NOMO-1 treated with dmso at 0.1 percent for 144 hours (cell line): ENCODE measurements at regions not wholly inside any gene's neighbourhood (a gene's known extent, or its start where the extent isn't known, plus 50 kb on each side); places are given as distances from the start of the nearest gene placed in this dataset.
"Not testable (repeated sequence)": the region's sequence is repeated elsewhere in the genome, so short reads cannot be mapped to it uniquely, and the experiment has no call there.

ENCODE experiments used
- DNase-seq: peaks from one replicate; lab custom pipeline; 2025; ENCODE audit not compliant: unreplicated experiment; lab: John Stamatoyannopoulos, UW

GRCh38 chr13:34721631-34722595 lies 220.2 kb upstream of the NBEA start:
- DNase-seq: no peak

GRCh38 chr13:34722922-34723321 lies 219.1 kb upstream of the NBEA start:
- no peak for DNase-seq

- no peak for DNase-seq
These were observed 211.1 kb upstream of the NBEA start for GRCh38 chr13:34730961-34731360.

GRCh38 chr13:34731486-34731885 lies 210.6 kb upstream of the NBEA start:
- DNase-seq: no peak

GRCh38 chr13:34733721-34734120 lies 208.3 kb upstream of the NBEA start:
- no peak for DNase-seq

- DNase-seq: no peak
These were observed 207.1 kb upstream of the NBEA start for GRCh38 chr13:34734932-34735331.

- DNase-seq: no peak
These were observed 203.6 kb upstream of the NBEA start for GRCh38 chr13:34738254-34738992.

- DNase-seq: not testable (repeated sequence)
These were observed 195.0 kb upstream of the NBEA start for GRCh38 chr13:34747056-34747455.

- no peak for DNase-seq
These were observed 194.6 kb upstream of the NBEA start for GRCh38 chr13:34747507-34747906.

GRCh38 chr13:34748073-34748472 lies 194.0 kb upstream of the NBEA start:
- no peak for DNase-seq

- no peak for DNase-seq
These were observed 193.5 kb upstream of the NBEA start for GRCh38 chr13:34748596-34748995.

- no peak for DNase-seq
These were observed 193.0 kb upstream of the NBEA start for GRCh38 chr13:34749046-34749445.

- DNase-seq: no peak
These were observed 191.8 kb upstream of the NBEA start for GRCh38 chr13:34750078-34750931.

GRCh38 chr13:34751044-34751443 lies 191.0 kb upstream of the NBEA start:
- DNase-seq: no peak

GRCh38 chr13:34751492-34751891 lies 190.6 kb upstream of the NBEA start:
- no peak for DNase-seq

GRCh38 chr13:34752283-34752960 lies 189.6 kb upstream of the NBEA start:
- no peak for DNase-seq

GRCh38 chr13:34756136-34756535 lies 185.9 kb upstream of the NBEA start:
- no peak for DNase-seq

GRCh38 chr13:34756572-34756971 lies 185.5 kb upstream of the NBEA start:
- no peak for DNase-seq

- DNase-seq: no peak
These were observed 184.6 kb upstream of the NBEA start for GRCh38 chr13:34757441-34757840.

- DNase-seq: no peak
These were observed 183.4 kb upstream of the NBEA start for GRCh38 chr13:34758628-34759027.

- no peak for DNase-seq
These were observed 179.8 kb upstream of the NBEA start for GRCh38 chr13:34762312-34762711.
